HFF-Myc (cell line): ENCODE measurements at regions not wholly inside any gene's neighbourhood (a gene's known extent, or its start where the extent isn't known, plus 50 kb on each side); places are given as distances from the start of the nearest gene placed in this dataset.

ENCODE experiments used
- DNase-seq: peaks from one replicate; pipeline ENCODE4 v3.0.0-alpha.2; 2011; ENCODE audit warnings: low read depth; ENCODE audit errors: extremely low read depth
- H3K4me3 ChIP-seq: replicated peaks from 2 replicates; pipeline ENCODE4 v1.5.1; 2011; ENCODE audit warnings: low read depth, mild to moderate bottlenecking, control low read depth, low read length
- CTCF ChIP-seq: IDR thresholded peaks from 2 replicates; pipeline ENCODE4 v1.5.1; 2012; ENCODE audit warnings: mild to moderate bottlenecking, low read depth, low read length, control low read depth; ENCODE audit errors: missing control alignments

GRCh38 chr3:72427624-72428023 is 420.6 kb downstream of the SHQ1 start:
- H3K4me3 ChIP-seq = no peak overlapping the region
- TF ChIP-seq CTCF = no peak
- DNase-seq = no peak

GRCh38 chr3:72426618-72427397 is 421.4 kb downstream of the SHQ1 start:
- TF ChIP-seq CTCF = no peak
- no peak for DNase-seq
- H3K4me3 ChIP-seq = no peak overlapping the region

GRCh38 chr3:72423643-72424042 is 424.6 kb downstream of the SHQ1 start:
- no peak overlapping the region for H3K4me3 ChIP-seq
- no peak for DNase-seq
- no peak for TF ChIP-seq CTCF

GRCh38 chr3:72421786-72422185 is 426.5 kb downstream of the SHQ1 start:
- H3K4me3 ChIP-seq = no peak overlapping the region
- no peak for DNase-seq
- TF ChIP-seq CTCF = no peak

GRCh38 chr3:72421126-72421525 is 427.1 kb downstream of the SHQ1 start:
- no peak overlapping the region for H3K4me3 ChIP-seq
- DNase-seq = no peak
- no peak for TF ChIP-seq CTCF

- no peak for TF ChIP-seq CTCF
- no peak for DNase-seq
- H3K4me3 ChIP-seq = no peak overlapping the region
Observed at GRCh38 chr3:72418856-72419255, 429.4 kb downstream of the SHQ1 start.

GRCh38 chr3:72418244-72418643 is 430.0 kb downstream of the SHQ1 start:
- TF ChIP-seq CTCF = no peak
- no peak for DNase-seq
- H3K4me3 ChIP-seq = no peak overlapping the region
